Osteoblast (primary cell): ENCODE measurements at regions not wholly inside any gene's neighbourhood (a gene's known extent, or its start where the extent isn't known, plus 50 kb on each side); places are given as distances from the start of the nearest gene placed in this dataset.

Experiments used
- DNase-seq: peaks from one replicate; pipeline ENCODE4 v3.0.0; 2011; ENCODE audit warnings: low spot score, mixed read lengths; ENCODE audit not compliant: insufficient read length; ENCODE audit errors: missing footprints
- H2AFZ ChIP-seq: 2 replicates; pipeline ENCODE4 v1.6.0; 2011; ENCODE audit warnings: mild to moderate bottlenecking, low read length
- H3K27ac ChIP-seq: 2 replicates; pipeline ENCODE4 v1.5.1; 2011; ENCODE audit warnings: mild to moderate bottlenecking, low read depth, low read length, moderate library complexity
- H3K27me3 ChIP-seq: 2 replicates; pipeline ENCODE4 v1.6.0; 2012; ENCODE audit warnings: mild to moderate bottlenecking, control low read depth, inconsistent platforms, low read length, moderate library complexity; ENCODE audit not compliant: insufficient read depth
- H3K36me3 ChIP-seq: 2 replicates; pipeline ENCODE4 v1.5.1; 2011; ENCODE audit warnings: mild to moderate bottlenecking, low read length, control low read depth, moderate library complexity; ENCODE audit not compliant: insufficient read depth
- H3K4me1 ChIP-seq: 2 replicates; pipeline ENCODE4 v1.5.1; 2011; ENCODE audit warnings: mild to moderate bottlenecking, low read length, control low read depth, moderate library complexity; ENCODE audit not compliant: insufficient read depth
- H3K4me2 ChIP-seq: 2 replicates; pipeline ENCODE4 v1.6.0; 2011; ENCODE audit warnings: mild to moderate bottlenecking, low read length; ENCODE audit not compliant: insufficient read depth
- H3K4me3 ChIP-seq: fragments of 200-600 bp; sonication (generic); 3 replicates; pipeline ENCODE4 v1.5.1; 2012; ENCODE audit warnings: mild to moderate bottlenecking, low read length, inconsistent platforms; ENCODE audit not compliant: insufficient read depth
- H3K79me2 ChIP-seq: 2 replicates; pipeline ENCODE4 v1.6.0; 2012; ENCODE audit warnings: mild to moderate bottlenecking, low read length, control low read depth, inconsistent platforms; ENCODE audit not compliant: insufficient read depth
- H3K9me3 ChIP-seq: 2 replicates; pipeline ENCODE4 v1.5.1; 2011; ENCODE audit warnings: low read depth, low read length, control low read depth
- H4K20me1 ChIP-seq: 2 replicates; pipeline ENCODE4 v1.6.0; 2012; ENCODE audit warnings: mild to moderate bottlenecking, low read length, control low read depth; ENCODE audit not compliant: insufficient read depth
- CTCF ChIP-seq: IDR thresholded peaks from 2 replicates; pipeline ENCODE4 v1.5.1; 2011; ENCODE audit warnings: mild to moderate bottlenecking, low read depth, low read length, moderate library complexity; ENCODE audit errors: extremely low read depth

- Histone ChIP-seq H3K79me2 (no peaks in the 10 kb centered on the region), H3K4me3 (no peak overlapping the region), H3K27ac (no peak overlapping the region), H2AFZ (no peak overlapping the region), H4K20me1 (no peaks in the 10 kb centered on the region), H3K36me3 (no peaks in the 10 kb centered on the region), H3K4me1 (no peaks in the 10 kb centered on the region), H3K9me3 (no peaks in the 10 kb centered on the region), H3K27me3 (no peaks in the 10 kb centered on the region), H3K4me2 (no peak overlapping the region)
- no peak for DNase-seq
- no peak for TF ChIP-seq CTCF
These were observed 617.1 kb downstream of the NR2F2 start for GRCh38 chr15:96947296-96948229.

- Histone ChIP-seq H3K4me2 (no peak overlapping the region), H3K27me3 (no peaks in the 10 kb centered on the region), H3K9me3 (no peaks in the 10 kb centered on the region), H3K36me3 (no peaks in the 10 kb centered on the region), H3K4me3 (no peak overlapping the region), H2AFZ (no peak overlapping the region), H3K79me2 (no peaks in the 10 kb centered on the region), H4K20me1 (no peaks in the 10 kb centered on the region), H3K27ac (no peak overlapping the region), H3K4me1 (no peaks in the 10 kb centered on the region)
- no peak for TF ChIP-seq CTCF
- DNase-seq = no peak
These were observed 618.5 kb downstream of the NR2F2 start for GRCh38 chr15:96948981-96949380.

GRCh38 chr15:96958721-96959120, 628.2 kb downstream of the NR2F2 start:
- H3K27me3 ChIP-seq = no peaks in the 10 kb centered on the region
- no peaks in the 10 kb centered on the region for H3K79me2 ChIP-seq
- H3K4me2 ChIP-seq = no peak overlapping the region
- DNase-seq = no peak
- no peak overlapping the region for H3K27ac ChIP-seq
- no peaks in the 10 kb centered on the region for H3K4me1 ChIP-seq
- no peak overlapping the region for H3K4me3 ChIP-seq
- H2AFZ ChIP-seq = no peak overlapping the region
- peaks cover 12% of the 10 kb centered on the region for H3K9me3 ChIP-seq
- no peak for TF ChIP-seq CTCF
- no peaks in the 10 kb centered on the region for H4K20me1 ChIP-seq
- H3K36me3 ChIP-seq = no peaks in the 10 kb centered on the region

GRCh38 chr15:96959501-96959900, 629.0 kb downstream of the NR2F2 start:
- H3K79me2 ChIP-seq = no peaks in the 10 kb centered on the region
- no peak for TF ChIP-seq CTCF
- peaks cover 12% of the 10 kb centered on the region for H3K9me3 ChIP-seq
- H4K20me1 ChIP-seq = no peaks in the 10 kb centered on the region
- no peak overlapping the region for H3K4me2 ChIP-seq
- no peak overlapping the region for H3K4me3 ChIP-seq
- no peaks in the 10 kb centered on the region for H3K36me3 ChIP-seq
- H3K27ac ChIP-seq = no peak overlapping the region
- no peak overlapping the region for H2AFZ ChIP-seq
- H3K27me3 ChIP-seq = no peaks in the 10 kb centered on the region
- DNase-seq = no peak
- no peaks in the 10 kb centered on the region for H3K4me1 ChIP-seq
